HG03439 (cell line): ENCODE measurements at regions not wholly inside any gene's neighbourhood (a gene's known extent, or its start where the extent isn't known, plus 50 kb on each side); places are given as distances from the start of the nearest gene placed in this dataset.

Source experiments
- ATAC-seq: cut with Tn5 transposase; IDR thresholded peaks from one replicate; pipeline ENCODE4 v1.9.1; 2021; ENCODE audit warnings: mild to moderate bottlenecking, moderate library complexity; ENCODE audit not compliant: unreplicated experiment

DNA sequence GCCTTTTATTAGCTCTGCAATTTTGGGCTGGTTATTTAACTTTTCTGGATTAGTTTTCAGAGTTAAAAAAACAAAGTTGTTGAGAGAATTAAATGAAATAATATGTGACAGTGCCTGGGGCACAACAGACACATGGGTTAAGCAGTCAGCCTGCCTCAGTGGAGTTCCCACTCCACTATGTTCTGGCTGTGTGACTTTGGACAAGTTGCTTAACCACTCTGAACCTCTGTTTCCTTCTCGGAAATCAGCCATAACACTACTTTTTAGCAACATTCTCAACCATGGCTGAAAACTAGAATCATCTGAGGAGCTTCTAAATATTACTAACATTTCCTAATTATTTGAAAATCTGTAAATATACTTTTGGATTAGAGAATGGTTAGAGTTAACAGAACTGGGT is 56.5 kb upstream of the SLC6A11 start:
- ATAC-seq = no peak

DNA sequence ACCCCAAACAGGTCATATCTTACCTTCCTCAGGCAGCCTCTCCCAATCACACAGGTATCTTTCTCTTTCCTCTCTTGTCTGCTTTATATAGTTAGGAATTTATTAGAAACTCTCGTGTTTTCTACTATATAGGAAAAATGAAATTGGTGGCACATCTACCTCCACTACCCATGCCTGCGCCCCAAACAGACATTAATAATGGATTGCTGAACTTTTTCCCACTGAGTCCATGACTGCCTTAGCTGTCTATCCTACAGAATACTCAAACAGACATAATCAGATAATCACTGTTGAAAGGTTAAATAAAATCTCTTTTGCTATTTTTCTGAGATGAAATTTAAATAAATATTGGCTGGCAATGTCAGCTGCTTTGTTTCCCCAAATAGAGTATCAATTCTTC is 55.8 kb upstream of the SLC6A11 start:
- no peak for ATAC-seq

DNA sequence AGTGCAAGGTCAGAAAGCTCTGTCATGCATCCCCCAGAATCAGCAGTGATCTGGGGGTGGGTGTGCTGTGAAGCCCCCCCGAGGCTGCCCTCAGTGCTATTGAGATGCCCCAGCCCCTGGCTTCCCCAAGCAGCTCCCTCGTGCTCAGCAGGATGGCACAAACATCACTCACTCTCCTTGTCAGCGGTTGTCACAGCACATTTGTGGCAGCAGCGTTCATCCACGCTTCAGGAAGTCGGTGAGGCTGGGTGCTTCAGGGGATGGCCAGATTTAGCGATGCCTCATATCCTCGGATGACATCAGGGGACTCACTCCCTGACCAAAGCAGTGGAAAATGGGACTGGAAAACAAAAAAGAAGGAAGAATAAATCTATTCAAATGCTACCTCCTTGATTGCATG is 54.4 kb upstream of the SLC6A11 start:
- ATAC-seq = no peak

DNA sequence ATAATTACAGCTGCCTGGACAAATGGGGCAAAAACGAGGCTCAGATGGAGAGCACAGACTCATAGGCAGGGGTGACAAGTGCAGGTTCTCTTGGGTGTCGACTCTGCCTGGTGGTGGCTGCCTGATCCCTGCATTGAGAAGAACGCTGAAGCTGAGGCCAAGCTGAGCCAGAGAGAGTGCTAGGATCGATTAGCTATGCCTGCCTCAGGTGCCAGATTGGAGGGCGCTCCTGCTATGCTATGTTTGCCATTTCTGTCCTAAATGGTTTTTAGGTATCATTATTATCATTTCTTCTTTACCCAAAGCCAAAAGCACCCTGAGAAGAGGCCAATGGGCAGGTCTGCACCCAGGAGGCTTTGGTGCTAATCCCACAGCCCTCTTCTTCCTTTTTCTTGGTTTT is 53.9 kb upstream of the SLC6A11 start:
- no peak for ATAC-seq

DNA sequence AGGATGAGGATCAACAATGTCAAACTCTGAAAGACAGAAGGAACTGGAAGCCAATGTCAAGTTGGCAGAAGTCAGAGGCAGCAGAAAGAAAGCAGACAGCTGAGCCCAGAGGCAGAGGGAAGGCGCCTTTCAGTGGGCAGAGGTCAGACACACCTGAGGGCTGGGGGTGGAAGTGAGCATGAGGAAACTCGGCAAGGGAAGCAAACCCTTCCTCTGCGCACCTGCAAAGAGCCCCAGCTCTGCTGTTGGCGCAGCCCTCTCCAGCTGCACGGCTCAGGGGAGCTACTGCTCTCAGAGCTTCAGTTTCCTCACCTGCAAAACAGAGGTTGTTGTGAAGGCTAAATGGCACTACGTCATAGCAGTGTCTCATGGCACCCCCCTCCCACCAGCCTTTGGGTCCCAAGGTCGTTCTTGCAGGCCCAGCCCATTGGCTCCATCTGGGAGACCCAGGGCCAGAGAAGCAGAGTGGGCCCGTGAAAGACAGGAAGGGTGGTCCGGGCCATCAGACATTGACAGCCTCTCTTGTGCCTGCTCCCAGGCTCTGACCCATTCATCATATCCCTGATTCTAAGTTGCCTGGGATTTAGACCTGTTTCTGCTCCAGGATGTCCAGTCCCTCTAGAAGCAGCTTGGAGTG is 53.3 kb upstream of the SLC6A11 start:
- ATAC-seq = no peak

DNA sequence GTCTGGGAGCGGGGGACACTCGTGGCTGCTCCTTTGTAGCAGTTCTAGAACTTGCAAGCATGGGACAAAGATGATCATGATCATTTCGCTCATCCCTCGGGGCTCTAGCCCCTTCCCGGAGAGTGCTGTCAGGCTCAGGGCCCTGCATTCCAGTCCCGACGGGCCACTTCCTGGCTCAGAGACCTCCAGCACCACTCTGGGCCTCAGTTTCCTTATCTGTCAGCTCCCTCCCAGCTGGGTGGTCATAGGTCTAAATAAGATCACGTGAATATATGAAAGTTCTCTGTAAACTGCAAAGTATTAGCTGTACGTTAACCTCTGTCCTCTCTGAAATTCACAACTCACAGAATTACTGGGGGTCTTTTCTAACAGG is 52.8 kb upstream of the SLC6A11 start:
- ATAC-seq = no peak

DNA sequence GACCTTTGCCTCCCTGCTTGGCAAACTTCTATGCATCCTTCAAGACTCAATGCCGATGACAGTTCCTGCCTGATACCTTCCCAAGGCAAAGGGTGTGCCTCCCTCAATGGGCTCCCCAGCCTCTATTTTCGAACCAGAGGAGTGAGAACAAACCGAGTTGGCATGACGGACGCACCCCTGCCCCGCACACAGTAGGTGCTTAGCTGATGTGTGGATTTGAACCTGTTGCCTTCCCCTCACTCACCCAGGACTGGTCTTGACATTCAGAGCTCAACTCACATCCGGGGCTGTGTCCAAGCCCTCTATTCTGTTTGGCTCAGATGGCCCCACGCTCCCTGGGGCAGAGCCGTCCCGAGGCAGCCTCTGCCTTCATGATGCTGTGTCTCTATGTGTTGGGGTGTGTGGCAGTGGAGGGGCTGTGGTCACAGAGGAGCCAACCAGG is 52.2 kb upstream of the SLC6A11 start:
- no peak for ATAC-seq

DNA sequence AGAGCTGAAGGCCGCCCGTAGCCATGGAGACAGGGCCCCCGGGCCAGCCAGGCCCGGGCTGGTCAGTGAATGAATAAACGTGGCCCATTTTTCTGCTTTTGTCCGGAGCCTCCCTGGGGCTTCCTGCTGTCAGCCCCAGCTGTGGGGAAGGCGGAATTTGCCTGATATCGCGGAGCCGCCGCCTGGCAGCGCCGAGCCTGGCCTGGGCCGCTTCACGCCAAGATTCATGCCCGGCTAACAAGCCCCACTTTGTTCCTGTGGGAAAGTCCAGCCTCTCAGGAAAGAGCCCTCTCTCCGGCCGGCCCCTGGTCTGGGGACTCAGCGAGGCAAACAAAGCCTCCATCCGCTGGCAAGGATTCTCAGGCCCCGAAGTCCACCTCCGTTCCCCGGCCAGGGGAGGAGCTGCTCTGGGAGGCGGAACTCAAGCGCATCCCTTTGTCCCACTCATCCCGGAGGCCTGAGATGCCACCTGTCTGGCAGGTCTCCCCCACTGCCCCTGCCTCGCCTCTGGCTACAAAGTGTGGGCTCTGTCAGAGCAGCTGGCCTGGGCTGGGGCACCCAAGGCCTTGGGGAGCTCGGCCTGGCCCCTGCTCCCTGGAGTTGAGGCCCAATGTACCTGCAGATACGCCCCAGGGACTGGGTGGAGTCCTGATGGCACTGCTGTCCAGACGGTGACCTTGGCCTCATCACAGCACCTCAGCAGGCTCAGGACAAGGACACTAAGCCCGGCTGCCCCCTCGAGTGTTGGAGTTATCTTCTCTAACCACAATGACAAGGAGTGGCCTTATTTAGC is 51.6 kb upstream of the SLC6A11 start:
- no peak for ATAC-seq

DNA sequence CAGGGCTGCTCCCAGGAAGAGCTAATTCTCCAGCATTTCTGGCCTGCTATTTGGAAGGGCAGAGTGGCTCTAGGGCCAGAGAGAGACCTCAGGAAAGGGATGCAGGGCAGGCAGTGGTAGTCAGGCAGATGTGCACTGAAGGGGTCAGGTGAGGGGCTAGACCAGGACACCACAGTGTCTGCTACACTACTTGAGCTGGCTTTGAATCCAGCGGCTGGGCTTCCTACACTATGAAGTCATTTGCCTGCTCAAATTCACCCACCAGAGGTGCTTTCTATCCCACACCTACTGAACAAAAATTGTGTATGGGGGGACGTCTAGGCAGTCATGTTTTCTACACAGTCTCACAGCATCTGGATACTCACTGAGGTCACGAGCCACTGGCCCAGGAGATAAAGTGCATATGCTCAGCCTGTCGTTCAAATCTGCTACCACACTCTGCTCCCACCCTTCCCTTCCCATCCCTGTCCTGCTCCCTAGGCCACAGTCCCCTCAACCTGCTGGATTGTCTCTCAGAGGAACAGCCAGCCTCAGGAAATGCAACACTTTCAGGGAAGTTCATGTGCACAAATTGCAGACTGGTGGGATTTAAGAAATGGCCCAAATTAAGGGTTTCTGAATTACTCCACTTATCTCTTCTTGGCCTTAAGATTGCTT is 49.9 kb upstream of the SLC6A11 start:
- ATAC-seq = no peak
